H9 (cell line): ENCODE measurements at regions not wholly inside any gene's neighbourhood (a gene's known extent, or its start where the extent isn't known, plus 50 kb on each side); places are given as distances from the start of the nearest gene placed in this dataset.

ENCODE experiments used
- DNase-seq: peaks from one replicate; pipeline ENCODE4 v3.0.0-alpha.2; 2017
- H2AFZ ChIP-seq: one replicate; pipeline ENCODE4 v1.6.1; 2013; ENCODE audit warnings: mild to moderate bottlenecking, low read length, control low read depth, moderate library complexity
- H2AK5ac ChIP-seq: 2 replicates; pipeline ENCODE4 v1.6.1; 2013; ENCODE audit warnings: low read length, control low read depth, mixed read lengths; ENCODE audit not compliant: insufficient read length
- H2BK120ac ChIP-seq: one replicate; pipeline ENCODE4 v1.6.1; 2013; ENCODE audit warnings: low read depth, mild to moderate bottlenecking, low read length, control low read depth, inconsistent platforms; ENCODE audit not compliant: poor library complexity, severe bottlenecking
- H2BK12ac ChIP-seq: 2 replicates; pipeline ENCODE4 v1.6.1; 2013; ENCODE audit warnings: low read length, control low read depth, mixed read lengths, low read depth; ENCODE audit not compliant: insufficient read length
- H2BK15ac ChIP-seq: 2 replicates; pipeline ENCODE4 v1.6.1; 2013; ENCODE audit warnings: low read depth, low read length, control low read depth
- H2BK20ac ChIP-seq: one replicate; pipeline ENCODE4 v1.6.1; 2013; ENCODE audit warnings: low read depth, mild to moderate bottlenecking, low read length, control low read depth, inconsistent platforms; ENCODE audit not compliant: poor library complexity, severe bottlenecking
- H2BK5ac ChIP-seq: 2 replicates; pipeline ENCODE4 v1.6.1; 2013; ENCODE audit warnings: low read length, control low read depth, mixed read lengths; ENCODE audit not compliant: insufficient read length
- H3K14ac ChIP-seq: 2 replicates; pipeline ENCODE4 v1.6.1; 2013; ENCODE audit warnings: low read length, control low read depth; ENCODE audit not compliant: insufficient read depth
- H3K18ac ChIP-seq: 2 replicates; pipeline ENCODE4 v1.6.1; 2013; ENCODE audit warnings: low read depth, mild to moderate bottlenecking, mixed read lengths, low read length, control low read depth; ENCODE audit not compliant: insufficient read length
- H3K23ac ChIP-seq: 2 replicates; pipeline ENCODE4 v1.6.1; 2013; ENCODE audit warnings: low read length, control low read depth, mixed read lengths, low read depth; ENCODE audit not compliant: insufficient read length
- H3K23me2 ChIP-seq: 2 replicates; pipeline ENCODE4 v1.6.1; 2013; ENCODE audit warnings: low read depth, mild to moderate bottlenecking, mixed read lengths, low read length, control low read depth; ENCODE audit not compliant: insufficient read length, poor library complexity, severe bottlenecking
- H3K27ac ChIP-seq: 2 replicates; pipeline ENCODE4 v1.5.1; 2013; ENCODE audit warnings: low read length, control low read depth, mixed read lengths, low read depth; ENCODE audit not compliant: insufficient read length
- H3K27me3 ChIP-seq: 2 replicates; pipeline ENCODE4 v1.6.1; 2013; ENCODE audit warnings: low read length, control low read depth, inconsistent platforms; ENCODE audit not compliant: insufficient read depth
- H3K4ac ChIP-seq: 2 replicates; pipeline ENCODE4 v1.6.1; 2013; ENCODE audit warnings: low read depth, mild to moderate bottlenecking, control low read depth, inconsistent platforms, low read length, moderate library complexity
- H3K4me1 ChIP-seq: 2 replicates; pipeline ENCODE4 v1.6.1; 2013; ENCODE audit warnings: low read length, control low read depth, inconsistent platforms; ENCODE audit not compliant: insufficient read depth
- H3K4me2 ChIP-seq: 2 replicates; pipeline ENCODE4 v1.6.1; 2013; ENCODE audit warnings: low read length, control low read depth, mixed read lengths; ENCODE audit not compliant: insufficient read length, insufficient read depth
- H3K56ac ChIP-seq: 2 replicates; pipeline ENCODE4 v1.6.1; 2013; ENCODE audit warnings: low read depth, mild to moderate bottlenecking, mixed read lengths, low read length, control low read depth; ENCODE audit not compliant: insufficient read length
- H3K79me1 ChIP-seq: 2 replicates; pipeline ENCODE4 v1.6.1; 2013; ENCODE audit warnings: low read depth, mild to moderate bottlenecking, moderate library complexity, low read length, control low read depth, inconsistent platforms; ENCODE audit not compliant: insufficient read depth, poor library complexity, severe bottlenecking
- H3K79me2 ChIP-seq: 2 replicates; pipeline ENCODE4 v1.6.1; 2013; ENCODE audit warnings: low read length, control low read depth, inconsistent platforms; ENCODE audit not compliant: insufficient read depth
- H3K9ac ChIP-seq: 2 replicates; pipeline ENCODE4 v1.6.1; 2013; ENCODE audit warnings: low read length, control low read depth, mixed read lengths; ENCODE audit not compliant: insufficient read length; ENCODE audit errors: extremely low read depth
- H3K9me3 ChIP-seq: one replicate; pipeline ENCODE4 v1.6.1; 2013; ENCODE audit warnings: low read depth, low read length, inconsistent platforms; ENCODE audit not compliant: control insufficient read depth
- H3T11ph ChIP-seq: one replicate; pipeline ENCODE4 v1.6.1; 2013; ENCODE audit warnings: mild to moderate bottlenecking, low read length, control low read depth, inconsistent platforms
- H4K20me1 ChIP-seq: one replicate; pipeline ENCODE4 v1.6.1; 2013; ENCODE audit not compliant: control insufficient read depth, insufficient read length, insufficient read depth
- H4K5ac ChIP-seq: 2 replicates; pipeline ENCODE4 v1.6.1; 2013; ENCODE audit warnings: low read depth, mild to moderate bottlenecking, mixed read lengths, low read length, control low read depth; ENCODE audit not compliant: insufficient read length
- H4K8ac ChIP-seq: replicated peaks from 2 replicates; pipeline ENCODE4 v1.6.1; 2013; ENCODE audit warnings: low read length, control low read depth, mixed read lengths, low read depth; ENCODE audit not compliant: insufficient read length
- H4K91ac ChIP-seq: 2 replicates; pipeline ENCODE4 v1.6.1; 2013; ENCODE audit warnings: low read depth, mild to moderate bottlenecking, moderate library complexity, mixed read lengths, low read length, control low read depth; ENCODE audit not compliant: insufficient read length
- H3K27ac Mint-ChIP-seq, 3 experiments: 2 replicates in 2 of 3; 3 replicates in 1 of 3; pipeline ENCODE4 v1.8.0; 2020 to 2021; ENCODE audit warnings: mixed read lengths in 3 of 3, mild to moderate bottlenecking in 1 of 3, moderate library complexity in 1 of 3
- H3K27me3 Mint-ChIP-seq: 2 replicates; pipeline ENCODE4 v1.8.0; 2021; ENCODE audit warnings: low read depth, mild to moderate bottlenecking, moderate library complexity, mixed read lengths
- H3K36me3 Mint-ChIP-seq, 3 experiments: 2 replicates in 2 of 3; 3 replicates in 1 of 3; pipeline ENCODE4 v1.8.0; 2020 to 2021; ENCODE audit warnings: low read depth in 3 of 3, mixed read lengths in 3 of 3; ENCODE audit not compliant: insufficient read depth in 1 of 3
- H3K4me1 Mint-ChIP-seq, 2 experiments: 2 replicates each; pipeline ENCODE4 v1.8.0; 2020; ENCODE audit warnings: mixed read lengths in 2 of 2
- H3K4me3 Mint-ChIP-seq, 2 experiments: 2 replicates in 1 of 2; 3 replicates in 1 of 2; pipeline ENCODE4 v1.8.0; 2020 to 2021; ENCODE audit warnings: mild to moderate bottlenecking in 2 of 2, mixed read lengths in 2 of 2, moderate library complexity in 1 of 2
- H3K9me3 Mint-ChIP-seq, 2 experiments: 2 replicates in 1 of 2; 3 replicates in 1 of 2; pipeline ENCODE4 v1.8.0; 2020; ENCODE audit warnings: mild to moderate bottlenecking in 2 of 2, mixed read lengths in 2 of 2, moderate library complexity in 1 of 2
- CTCF ChIP-seq: fragments of 200-600 bp; sonication (generic); conservative IDR thresholded peaks from 3 replicates; pipeline ENCODE4 v1.8.0; 2021; ENCODE audit warnings: antibody characterized with exemption, mild to moderate bottlenecking
- WGBS: extraction: QIAGEN DNeasy Blood & Tissue Kit; methylation state at CpG from one replicate; pipeline ENCODE4 v1.1.7; 2013; ENCODE audit warnings: missing lambda C conversion rate, low lambda C conversion rate, mixed read lengths; ENCODE audit not compliant: insufficient read length; ENCODE audit errors: extremely low coverage; 5-methylcytosine and 5-hydroxymethylcytosine counted together

GRCh38 chr3:8369638-8370037 is 132.0 kb upstream of the LMCD1 start:
- no peak overlapping the region for H3K4ac ChIP-seq
- Mint-ChIP-seq H3K27me3 (no peaks in the 10 kb centered on the region), H3K27ac (no peak overlapping the region), H3K4me1 (peaks cover 0 to 11% of the 10 kb centered on the region in 2 experiments; a peak in 1 of 4 replicates), H3K4me3 (no peak overlapping the region), H3K9me3 (no peaks in the 10 kb centered on the region), H3K36me3 (no peaks in the 10 kb centered on the region)
- no peak overlapping the region for H2BK120ac ChIP-seq
- no peak overlapping the region for H4K8ac ChIP-seq
- H3K4me1 ChIP-seq, result no peaks in the 10 kb centered on the region
- no peaks in the 10 kb centered on the region for H3K27me3 ChIP-seq
- no peak overlapping the region for H2AFZ ChIP-seq
- H4K91ac ChIP-seq, result no peak overlapping the region
- H3K14ac ChIP-seq, result no peak overlapping the region
- H3K9ac ChIP-seq, result no peak overlapping the region
- H3K27ac ChIP-seq, result no peak overlapping the region
- no peak overlapping the region for H3K23ac ChIP-seq
- no peaks in the 10 kb centered on the region for H3K23me2 ChIP-seq
- no peak for TF ChIP-seq CTCF
- H3K79me1 ChIP-seq, result no peaks in the 10 kb centered on the region
- H2BK15ac ChIP-seq, result no peak overlapping the region
- H3T11ph ChIP-seq, result no peak overlapping the region
- no peak overlapping the region for H3K56ac ChIP-seq
- H3K79me2 ChIP-seq, result no peaks in the 10 kb centered on the region
- no peaks in the 10 kb centered on the region for H4K20me1 ChIP-seq
- H3K9me3 ChIP-seq, result no peaks in the 10 kb centered on the region
- no peak overlapping the region for H3K4me2 ChIP-seq
- no peak overlapping the region for H2BK20ac ChIP-seq
- H2BK12ac ChIP-seq, result no peak overlapping the region
- H2BK5ac ChIP-seq, result no peak overlapping the region
- H3K18ac ChIP-seq, result no peak overlapping the region
- DNase-seq, result no peak
- WGBS, result no CpG with 5 or more reads among the region's 1 CpG
- H2AK5ac ChIP-seq, result no peak overlapping the region
- H4K5ac ChIP-seq, result no peak overlapping the region
